Hepatocyte (in vitro differentiated cells): ENCODE measurements at regions not wholly inside any gene's neighbourhood (a gene's known extent, or its start where the extent isn't known, plus 50 kb on each side); places are given as distances from the start of the nearest gene placed in this dataset.

Source experiments
- DNase-seq: peaks from one replicate; pipeline ENCODE4 v3.0.0-alpha.2; 2016; ENCODE audit warnings: low spot score
- H2AFZ ChIP-seq: fragments of 200-600 bp; sonication (generic); 2 replicates; pipeline ENCODE4 v1.6.0; 2016; ENCODE audit warnings: antibody characterized with exemption, mild to moderate bottlenecking
- H3K27ac ChIP-seq: fragments of 200-600 bp; sonication (generic); 2 replicates; pipeline ENCODE4 v1.5.1; 2016; ENCODE audit warnings: mild to moderate bottlenecking
- H3K27me3 ChIP-seq: fragments of 200-600 bp; sonication (generic); 2 replicates; pipeline ENCODE4 v1.6.1; 2016
- H3K36me3 ChIP-seq: fragments of 200-600 bp; sonication (generic); replicated peaks from 2 replicates; pipeline ENCODE4 v1.5.1; 2016; ENCODE audit warnings: low read depth; ENCODE audit not compliant: insufficient read depth
- H3K4me1 ChIP-seq: fragments of 200-600 bp; sonication (generic); 2 replicates; pipeline ENCODE4 v1.5.1; 2016; ENCODE audit warnings: mild to moderate bottlenecking, moderate library complexity; ENCODE audit not compliant: insufficient read depth
- H3K4me2 ChIP-seq: fragments of 200-600 bp; sonication (generic); 2 replicates; pipeline ENCODE4 v1.6.0; 2016
- H3K4me3 ChIP-seq: fragments of 200-600 bp; sonication (generic); 2 replicates; pipeline ENCODE4 v1.5.1; 2016; ENCODE audit warnings: mild to moderate bottlenecking
- H3K79me2 ChIP-seq: fragments of 200-600 bp; sonication (generic); 2 replicates; pipeline ENCODE4 v1.6.0; 2017; ENCODE audit warnings: mild to moderate bottlenecking
- H3K9me2 ChIP-seq: fragments of 200-600 bp; sonication (generic); replicated peaks from 2 replicates; pipeline ENCODE4 v1.6.0; 2017; ENCODE audit warnings: mild to moderate bottlenecking; ENCODE audit not compliant: insufficient read depth
- H3K9me3 ChIP-seq: fragments of 200-600 bp; sonication (generic); 2 replicates; pipeline ENCODE4 v1.5.1; 2016; ENCODE audit warnings: low read depth, mild to moderate bottlenecking
- H4K20me1 ChIP-seq: fragments of 200-600 bp; sonication (generic); 2 replicates; pipeline ENCODE4 v1.6.0; 2016; ENCODE audit warnings: mild to moderate bottlenecking; ENCODE audit not compliant: insufficient read depth, poor library complexity, severe bottlenecking
- EZH2 ChIP-seq: fragments of 200-600 bp; sonication (generic); IDR thresholded peaks from 2 replicates; pipeline ENCODE4 v1.6.1; 2016; ENCODE audit warnings: antibody characterized with exemption, mild to moderate bottlenecking, borderline replicate concordance
- EZH2phosphoT487 ChIP-seq: fragments of 200-600 bp; sonication (generic); IDR thresholded peaks from one replicate; pipeline ENCODE4 v1.6.1; 2018; ENCODE audit warnings: antibody characterized with exemption, mild to moderate bottlenecking, low read depth, moderate library complexity; ENCODE audit not compliant: unreplicated experiment, severe bottlenecking
- WGBS: methylation state at CpG from one replicate; pipeline ENCODE4 v1.1.6; 2016; ENCODE audit warnings: low lambda C conversion rate; ENCODE audit errors: missing lambda C conversion rate; 5-methylcytosine and 5-hydroxymethylcytosine counted together
- TF ChIP-seq, protein P1 (sequence below): fragments of 200-600 bp; sonication (generic); IDR thresholded peaks from 2 replicates; pipeline ENCODE4 v1.5.1; 2016; ENCODE audit warnings: antibody characterized with exemption, mild to moderate bottlenecking; ENCODE audit not compliant: poor library complexity

DNA sequence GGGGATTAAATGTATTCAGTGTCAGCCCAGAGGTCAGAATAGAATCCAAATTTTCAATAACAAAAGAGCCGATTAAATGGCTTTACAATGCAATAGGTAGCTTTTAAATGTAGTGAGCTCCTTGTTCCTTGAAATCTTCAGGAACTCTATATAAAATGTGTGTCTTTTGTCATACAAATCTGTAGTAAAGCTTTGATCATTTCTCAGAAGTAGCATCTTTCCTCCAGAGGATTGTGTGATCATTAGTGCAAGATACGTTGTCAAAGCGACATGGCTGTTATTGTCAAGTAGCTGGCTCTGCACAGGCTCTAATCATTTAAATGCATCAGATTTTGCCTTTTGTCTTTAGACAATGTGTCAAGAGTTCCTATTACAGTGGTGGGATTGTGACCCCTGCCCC lies 116.1 kb upstream of the NAMPT start:
- no peak overlapping the region for H3K4me2 ChIP-seq
- peaks cover 19% of the 10 kb centered on the region for H3K27me3 ChIP-seq
- H3K9me2 ChIP-seq: no peaks in the 10 kb centered on the region
- H2AFZ ChIP-seq: no peak overlapping the region
- DNase-seq: no peak
- H3K27ac ChIP-seq: no peak overlapping the region
- H3K9me3 ChIP-seq: no peaks in the 10 kb centered on the region
- TF ChIP-seq EZH2phosphoT487 (no peak), EZH2 (no peak)
- TF ChIP-seq, protein P1, sequence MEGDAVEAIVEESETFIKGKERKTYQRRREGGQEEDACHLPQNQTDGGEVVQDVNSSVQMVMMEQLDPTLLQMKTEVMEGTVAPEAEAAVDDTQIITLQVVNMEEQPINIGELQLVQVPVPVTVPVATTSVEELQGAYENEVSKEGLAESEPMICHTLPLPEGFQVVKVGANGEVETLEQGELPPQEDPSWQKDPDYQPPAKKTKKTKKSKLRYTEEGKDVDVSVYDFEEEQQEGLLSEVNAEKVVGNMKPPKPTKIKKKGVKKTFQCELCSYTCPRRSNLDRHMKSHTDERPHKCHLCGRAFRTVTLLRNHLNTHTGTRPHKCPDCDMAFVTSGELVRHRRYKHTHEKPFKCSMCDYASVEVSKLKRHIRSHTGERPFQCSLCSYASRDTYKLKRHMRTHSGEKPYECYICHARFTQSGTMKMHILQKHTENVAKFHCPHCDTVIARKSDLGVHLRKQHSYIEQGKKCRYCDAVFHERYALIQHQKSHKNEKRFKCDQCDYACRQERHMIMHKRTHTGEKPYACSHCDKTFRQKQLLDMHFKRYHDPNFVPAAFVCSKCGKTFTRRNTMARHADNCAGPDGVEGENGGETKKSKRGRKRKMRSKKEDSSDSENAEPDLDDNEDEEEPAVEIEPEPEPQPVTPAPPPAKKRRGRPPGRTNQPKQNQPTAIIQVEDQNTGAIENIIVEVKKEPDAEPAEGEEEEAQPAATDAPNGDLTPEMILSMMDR: no peak
- H3K79me2 ChIP-seq: no peaks in the 10 kb centered on the region
- H3K4me1 ChIP-seq: no peaks in the 10 kb centered on the region
- no peak overlapping the region for H3K4me3 ChIP-seq
- H3K36me3 ChIP-seq: no peaks in the 10 kb centered on the region
- 78% methylated on average over 3 of the region's 3 CpGs for WGBS
- H4K20me1 ChIP-seq: no peaks in the 10 kb centered on the region

DNA sequence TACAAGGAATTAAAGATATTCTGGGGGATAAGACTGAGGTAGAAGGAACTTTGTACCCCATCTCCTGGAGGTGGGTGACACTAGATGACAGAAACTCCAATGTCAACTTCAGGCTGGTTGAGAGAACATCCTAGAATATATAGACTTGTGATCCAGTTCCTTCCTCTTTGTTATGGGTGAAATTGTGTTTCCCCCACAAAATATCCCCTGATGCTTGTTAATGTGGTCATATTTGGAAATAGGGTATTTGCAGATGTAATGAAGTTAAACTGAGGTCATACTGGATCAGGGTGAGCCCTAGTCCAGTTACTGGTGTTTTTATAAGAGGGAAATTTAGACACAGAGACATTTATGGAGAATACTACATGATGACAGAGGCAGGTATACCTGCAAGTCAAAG lies 114.0 kb upstream of the NAMPT start:
- Histone ChIP-seq H3K4me3 (no peak overlapping the region), H3K4me1 (no peaks in the 10 kb centered on the region), H3K27ac (no peak overlapping the region), H3K27me3 (peaks cover 19% of the 10 kb centered on the region), H4K20me1 (no peaks in the 10 kb centered on the region), H2AFZ (no peak overlapping the region), H3K79me2 (no peaks in the 10 kb centered on the region), H3K4me2 (no peak overlapping the region), H3K9me3 (no peaks in the 10 kb centered on the region), H3K36me3 (no peaks in the 10 kb centered on the region), H3K9me2 (no peaks in the 10 kb centered on the region)
- no peak for DNase-seq
- TF ChIP-seq, protein P1: no peak
- no peak for TF ChIP-seq EZH2
- TF ChIP-seq EZH2phosphoT487: no peak

DNA sequence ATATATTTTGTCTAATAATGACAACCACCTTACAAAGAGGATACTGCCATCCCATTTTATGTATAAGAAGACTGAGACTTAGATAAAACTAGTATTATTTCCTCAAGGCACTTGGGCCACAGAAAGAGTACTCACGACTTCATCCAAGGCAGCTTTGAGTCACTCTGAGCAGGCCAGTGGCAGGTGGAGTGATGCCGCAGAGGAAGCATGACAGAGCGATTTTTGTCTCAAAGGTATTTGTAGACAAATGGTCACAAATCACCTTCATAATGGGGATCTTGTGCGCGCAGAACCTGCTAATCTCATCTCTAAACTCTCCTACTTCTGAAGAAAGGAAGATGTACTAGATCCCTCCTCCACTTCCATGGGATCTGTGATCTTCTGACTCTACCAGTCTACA lies 113.2 kb upstream of the NAMPT start:
- no peaks in the 10 kb centered on the region for H3K4me1 ChIP-seq
- DNase-seq: no peak
- H3K27me3 ChIP-seq: peaks cover 19% of the 10 kb centered on the region
- H3K36me3 ChIP-seq: no peaks in the 10 kb centered on the region
- 96% methylated on average over 5 of the region's 5 CpGs for whole genome bisulfite sequencing
- no peak overlapping the region for H2AFZ ChIP-seq
- H4K20me1 ChIP-seq: no peaks in the 10 kb centered on the region
- H3K9me2 ChIP-seq: no peaks in the 10 kb centered on the region
- H3K9me3 ChIP-seq: no peaks in the 10 kb centered on the region
- H3K4me2 ChIP-seq: no peak overlapping the region
- H3K79me2 ChIP-seq: no peaks in the 10 kb centered on the region
- TF ChIP-seq EZH2 (no peak), EZH2phosphoT487 (no peak)
- TF ChIP-seq, protein P1: no peak
- no peak overlapping the region for H3K27ac ChIP-seq
- no peak overlapping the region for H3K4me3 ChIP-seq

DNA sequence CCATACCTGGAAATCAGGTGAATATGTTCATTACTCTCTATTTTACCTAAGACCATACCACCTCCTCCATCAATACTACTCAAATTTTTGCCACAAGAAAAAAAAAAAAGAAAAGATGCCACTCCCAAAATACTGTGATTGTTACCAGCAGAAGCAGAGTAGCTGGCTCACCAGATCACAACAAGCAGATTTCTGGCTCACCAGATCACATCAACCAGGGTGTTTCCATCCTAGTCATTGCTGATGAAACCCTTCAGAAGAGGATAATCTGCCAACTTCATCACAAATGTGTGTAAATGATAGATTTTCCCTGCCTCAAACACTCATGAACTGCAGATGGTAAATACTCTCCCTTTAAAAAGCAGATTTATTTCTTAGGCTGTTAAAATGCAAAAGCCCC lies 109.7 kb upstream of the NAMPT start:
- no peak for DNase-seq
- H3K36me3 ChIP-seq: no peaks in the 10 kb centered on the region
- no peaks in the 10 kb centered on the region for H3K9me3 ChIP-seq
- H3K4me2 ChIP-seq: no peak overlapping the region
- H3K4me3 ChIP-seq: no peak overlapping the region
- H2AFZ ChIP-seq: no peak overlapping the region
- no peaks in the 10 kb centered on the region for H3K79me2 ChIP-seq
- no peaks in the 10 kb centered on the region for H3K9me2 ChIP-seq
- no peaks in the 10 kb centered on the region for H3K4me1 ChIP-seq
- no peaks in the 10 kb centered on the region for H4K20me1 ChIP-seq
- no peak overlapping the region for H3K27ac ChIP-seq
- TF ChIP-seq EZH2: no peak
- TF ChIP-seq EZH2phosphoT487: no peak
- TF ChIP-seq, protein P1: no peak
- H3K27me3 ChIP-seq: peaks cover 2% of the 10 kb centered on the region
